Mucosa of stomach (tissue), 1 donor: ENCODE measurements at regions not wholly inside any gene's neighbourhood (a gene's known extent, or its start where the extent isn't known, plus 50 kb on each side); places are given as distances from the start of the nearest gene placed in this dataset.

Experiments used
- H3K27me3 ChIP-seq: one replicate; pipeline ENCODE4 v1.7.0; 2013; ENCODE audit warnings: mild to moderate bottlenecking, low read length; ENCODE audit not compliant: control insufficient read depth, insufficient read depth
- H3K36me3 ChIP-seq: one replicate; pipeline ENCODE4 v1.7.0; 2013; ENCODE audit warnings: low read length; ENCODE audit not compliant: control insufficient read depth, insufficient read depth
- H3K4me1 ChIP-seq: one replicate; pipeline ENCODE4 v1.7.0; 2013; ENCODE audit warnings: mild to moderate bottlenecking, low read length; ENCODE audit not compliant: control insufficient read depth, insufficient read depth
- H3K4me3 ChIP-seq: one replicate; pipeline ENCODE4 v1.7.0; 2013; ENCODE audit warnings: low read length
- H3K9ac ChIP-seq: one replicate; pipeline ENCODE4 v1.7.0; 2013; ENCODE audit warnings: mild to moderate bottlenecking, low read length, moderate library complexity
- H3K9me3 ChIP-seq: one replicate; pipeline ENCODE4 v1.7.0; 2013; ENCODE audit warnings: mild to moderate bottlenecking, low read length, moderate library complexity; ENCODE audit not compliant: control insufficient read depth
- donor health status: Pancreatic carcinoma.

GRCh38 chr6:119604124-119604523 is 254.6 kb upstream of the MAN1A1 start:
- Histone ChIP-seq H3K36me3 (no peaks in the 10 kb centered on the region), H3K27me3 (no peaks in the 10 kb centered on the region)

DNA sequence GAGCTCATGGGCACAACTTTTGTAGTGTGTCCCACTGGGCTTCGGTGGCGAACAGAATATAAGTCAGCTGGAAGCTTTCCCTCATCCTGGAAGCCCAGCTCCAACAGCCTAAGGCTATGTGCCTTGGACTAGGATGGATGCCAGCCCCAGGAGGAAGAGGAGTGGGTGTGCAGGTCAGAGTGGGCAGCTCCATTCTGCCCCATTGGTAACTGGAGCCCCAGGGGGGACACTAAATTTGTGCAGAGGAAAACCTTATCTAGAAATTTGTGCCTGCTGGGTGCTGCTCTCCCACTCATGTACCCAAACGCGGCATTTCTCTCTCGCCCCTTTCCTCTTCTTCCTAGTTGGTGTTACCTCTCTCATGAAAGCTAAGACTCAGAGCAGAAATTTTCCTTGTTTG is 253.9 kb upstream of the MAN1A1 start:
- H3K9ac ChIP-seq: no peak overlapping the region
- no peaks in the 10 kb centered on the region for H3K27me3 ChIP-seq
- no peaks in the 10 kb centered on the region for H3K4me1 ChIP-seq
- H3K4me3 ChIP-seq: no peak overlapping the region
- H3K36me3 ChIP-seq: no peaks in the 10 kb centered on the region
- no peaks in the 10 kb centered on the region for H3K9me3 ChIP-seq

More at GRCh38 chr6:119604124-119604523, 254.6 kb upstream of the MAN1A1 start:
- Histone ChIP-seq H3K4me1 (no peaks in the 10 kb centered on the region), H3K9me3 (no peaks in the 10 kb centered on the region), H3K9ac (no peak overlapping the region), H3K4me3 (no peak overlapping the region)

DNA sequence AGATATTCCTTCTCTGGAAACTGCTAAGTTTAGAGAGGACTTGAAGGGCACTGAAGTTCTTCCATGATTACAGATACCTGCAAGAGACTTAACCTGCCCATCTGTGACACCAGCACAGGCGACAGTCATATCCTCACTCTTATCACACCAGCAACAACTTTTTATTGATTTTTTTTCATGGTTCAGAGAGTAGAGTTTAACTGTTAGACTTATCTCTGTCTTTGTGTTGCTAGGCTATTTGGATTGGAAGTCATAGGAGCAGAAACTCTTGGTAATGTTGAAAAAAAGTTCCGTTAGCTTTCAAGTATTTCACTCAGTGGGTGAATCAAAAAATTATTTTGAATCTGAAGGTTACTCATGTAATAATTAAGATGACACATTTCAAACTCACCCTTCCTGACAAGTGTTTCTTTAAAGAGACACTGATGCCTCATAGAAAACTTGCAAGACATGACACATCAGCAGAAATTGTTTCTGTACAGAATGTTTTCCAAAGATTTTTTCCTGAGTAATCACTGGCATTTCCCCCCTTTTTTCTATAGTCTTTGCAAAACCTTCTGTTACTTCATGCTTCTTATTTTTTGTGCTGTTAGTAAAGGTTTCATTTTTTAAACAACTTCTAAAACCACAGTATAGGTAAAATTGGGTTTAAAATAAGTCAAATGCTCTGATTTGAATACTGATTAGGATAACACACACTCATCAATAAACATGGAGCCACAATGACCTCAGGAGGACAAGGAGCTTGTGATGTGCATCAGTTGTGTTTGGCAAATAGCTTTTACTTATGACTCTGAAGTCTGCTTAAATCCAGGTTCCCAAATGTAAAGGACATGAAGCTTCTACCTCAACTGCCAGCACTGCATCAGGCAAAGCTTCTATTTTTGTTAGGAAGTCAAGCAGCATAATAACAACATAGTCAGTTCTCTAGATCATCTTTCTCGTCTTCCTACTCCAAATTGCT is 252.9 kb upstream of the MAN1A1 start:
- Histone ChIP-seq H3K4me3 (no peak overlapping the region), H3K9ac (no peak overlapping the region), H3K9me3 (no peaks in the 10 kb centered on the region), H3K27me3 (no peaks in the 10 kb centered on the region), H3K4me1 (no peaks in the 10 kb centered on the region), H3K36me3 (no peaks in the 10 kb centered on the region)

DNA sequence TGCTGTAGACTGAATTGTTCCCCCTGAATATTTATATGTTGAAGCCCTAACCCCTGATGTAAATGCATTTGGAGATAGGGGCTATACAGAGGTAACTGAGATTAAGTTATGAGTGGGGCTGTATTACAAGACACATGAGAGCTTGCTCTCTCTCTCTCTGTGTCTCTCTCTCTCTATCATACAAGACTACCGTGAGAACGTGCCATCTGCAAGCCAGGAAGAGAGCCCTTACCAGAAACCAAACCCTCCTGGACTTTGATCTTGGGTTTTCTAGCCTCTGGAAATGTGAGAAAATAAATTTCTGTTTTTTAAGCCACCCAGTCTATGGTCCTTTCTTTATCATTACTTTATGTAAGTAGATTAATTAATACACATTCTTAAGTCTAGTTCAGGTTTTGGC is 249.3 kb upstream of the MAN1A1 start:
- peaks cover 9% of the 10 kb centered on the region for H3K4me1 ChIP-seq
- H3K9ac ChIP-seq: no peak overlapping the region
- H3K27me3 ChIP-seq: no peaks in the 10 kb centered on the region
- no peak overlapping the region for H3K4me3 ChIP-seq
- no peaks in the 10 kb centered on the region for H3K9me3 ChIP-seq
- no peaks in the 10 kb centered on the region for H3K36me3 ChIP-seq

DNA sequence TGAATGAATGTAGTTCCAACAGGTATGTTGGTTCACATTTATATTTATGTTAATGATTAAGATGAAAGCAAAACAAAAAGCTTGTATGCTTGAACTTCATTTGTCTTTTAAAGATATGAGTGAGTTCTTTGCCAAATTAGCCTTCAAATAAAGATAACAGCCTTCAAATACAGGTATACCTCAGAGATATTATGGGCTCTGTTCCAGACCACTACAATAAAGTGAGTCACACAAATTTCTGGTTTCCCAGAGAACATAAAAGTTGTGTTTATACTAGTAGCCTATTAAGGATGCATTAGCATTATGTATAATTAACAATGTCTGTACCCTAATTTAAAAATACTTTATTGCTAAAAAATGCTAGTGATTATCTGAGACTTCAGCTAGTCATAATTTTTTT is 245.3 kb upstream of the MAN1A1 start:
- Histone ChIP-seq H3K9ac (no peak overlapping the region), H3K4me1 (peaks cover 9% of the 10 kb centered on the region), H3K27me3 (no peaks in the 10 kb centered on the region), H3K36me3 (no peaks in the 10 kb centered on the region), H3K9me3 (no peaks in the 10 kb centered on the region), H3K4me3 (no peak overlapping the region)

- Histone ChIP-seq H3K9ac (no peak overlapping the region), H3K9me3 (no peaks in the 10 kb centered on the region), H3K36me3 (no peaks in the 10 kb centered on the region), H3K4me1 (peaks cover 9% of the 10 kb centered on the region), H3K27me3 (no peaks in the 10 kb centered on the region), H3K4me3 (no peak overlapping the region)
Measured at GRCh38 chr6:119591235-119591634, 241.7 kb upstream of the MAN1A1 start.

DNA sequence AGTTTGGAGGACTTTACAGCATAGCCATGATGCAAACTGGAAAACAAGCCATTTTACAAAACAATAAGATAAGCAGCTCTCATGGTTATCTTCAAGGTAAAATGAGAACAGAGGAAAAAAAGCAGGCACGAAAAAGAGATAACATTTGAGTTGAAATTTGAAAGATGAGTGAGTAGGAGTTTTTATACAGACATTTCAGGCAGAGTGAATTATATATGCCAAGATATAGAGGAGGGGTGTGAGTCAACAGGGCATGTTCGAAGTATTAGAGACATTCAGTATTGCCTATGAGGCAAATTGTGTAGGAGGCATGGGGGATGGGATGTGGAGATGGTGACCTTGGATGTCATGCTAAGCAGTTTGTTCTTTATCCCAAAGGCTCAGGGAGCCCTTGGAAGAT is 240.5 kb upstream of the MAN1A1 start:
- Histone ChIP-seq H3K9ac (no peak overlapping the region), H3K27me3 (no peaks in the 10 kb centered on the region), H3K4me3 (no peak overlapping the region), H3K9me3 (no peaks in the 10 kb centered on the region), H3K36me3 (no peaks in the 10 kb centered on the region), H3K4me1 (peaks cover 2% of the 10 kb centered on the region)

DNA sequence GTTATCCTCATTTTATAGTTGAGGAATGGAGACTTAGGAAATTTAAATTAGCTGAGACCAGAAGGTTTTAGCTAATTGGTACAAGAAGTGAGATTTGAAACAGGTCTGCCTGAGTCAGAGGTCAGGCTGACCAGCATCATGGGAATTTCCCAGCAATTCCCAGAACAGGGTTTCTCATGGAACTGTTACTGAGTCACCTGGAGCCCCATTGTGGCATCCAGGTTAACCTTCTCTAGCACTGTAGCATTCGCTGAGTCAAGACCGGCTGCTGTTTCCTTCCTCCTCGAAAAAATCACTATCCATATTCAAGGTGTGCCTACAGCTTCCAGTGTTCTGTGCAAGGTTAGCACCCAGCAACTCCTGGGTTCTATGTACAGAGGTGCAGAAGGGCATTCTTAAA is 238.0 kb upstream of the MAN1A1 start:
- Histone ChIP-seq H3K4me3 (no peak overlapping the region), H3K9ac (no peak overlapping the region), H3K4me1 (no peaks in the 10 kb centered on the region), H3K9me3 (no peaks in the 10 kb centered on the region), H3K27me3 (no peaks in the 10 kb centered on the region), H3K36me3 (no peaks in the 10 kb centered on the region)

DNA sequence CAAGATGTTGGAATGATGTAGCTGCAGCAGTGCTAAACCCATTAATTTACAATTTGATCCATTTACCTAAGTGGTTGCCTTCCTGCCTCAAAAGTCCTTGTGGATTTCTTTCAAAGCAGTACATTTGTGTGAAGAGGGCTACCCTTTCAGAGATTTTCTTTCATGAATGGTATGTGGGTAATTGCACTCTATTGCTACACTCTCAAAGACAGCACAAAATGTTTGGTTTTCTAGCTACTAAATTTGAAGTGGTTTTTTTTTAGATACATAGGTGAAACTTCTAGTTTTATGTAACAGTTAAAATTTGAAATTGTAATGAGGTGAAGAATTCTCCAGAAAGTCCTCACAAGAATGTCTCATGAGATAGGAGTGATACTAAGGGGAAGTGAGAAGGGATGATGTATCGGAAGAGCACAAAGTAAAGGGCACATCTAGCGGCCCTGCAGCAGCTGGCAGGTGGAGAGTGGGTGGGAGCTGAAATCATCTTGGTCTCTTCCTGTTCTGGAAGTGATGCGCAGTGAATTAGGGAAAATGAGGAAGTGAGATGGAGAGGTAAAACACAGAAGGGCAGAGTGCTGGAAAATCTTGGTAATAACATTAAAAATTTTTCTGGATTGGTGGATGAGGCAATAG is 236.8 kb upstream of the MAN1A1 start:
- H3K9ac ChIP-seq: no peak overlapping the region
- H3K36me3 ChIP-seq: no peaks in the 10 kb centered on the region

GRCh38 chr6:119584088-119584487 is 234.5 kb upstream of the MAN1A1 start:
- Histone ChIP-seq H3K9me3 (no peaks in the 10 kb centered on the region), H3K4me3 (no peak overlapping the region), H3K36me3 (no peaks in the 10 kb centered on the region), H3K4me1 (no peaks in the 10 kb centered on the region), H3K9ac (no peak overlapping the region), H3K27me3 (no peaks in the 10 kb centered on the region)

More for the DNA sequence above, 236.8 kb upstream of the MAN1A1 start:
- Histone ChIP-seq H3K27me3 (no peaks in the 10 kb centered on the region), H3K9me3 (no peaks in the 10 kb centered on the region), H3K4me1 (no peaks in the 10 kb centered on the region), H3K4me3 (no peak overlapping the region)

DNA sequence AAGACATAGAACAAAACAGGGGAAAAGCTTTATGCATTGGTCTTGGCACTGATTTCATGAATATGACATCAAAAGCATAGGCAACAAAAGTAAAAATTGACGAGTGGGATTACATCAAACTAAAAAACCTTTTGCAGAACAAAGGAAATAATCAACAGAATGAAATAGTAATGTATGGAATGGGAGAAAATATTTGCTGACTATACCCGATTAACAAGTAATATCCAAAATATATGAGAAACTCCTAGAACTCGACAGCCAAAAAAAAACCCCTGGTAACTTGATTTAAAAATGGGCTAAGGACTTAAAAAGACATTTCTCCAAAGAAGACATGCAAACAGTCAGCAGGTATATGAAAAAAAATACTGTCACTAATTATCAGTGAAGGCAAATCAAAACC is 231.7 kb upstream of the MAN1A1 start:
- Histone ChIP-seq H3K4me3 (no peak overlapping the region), H3K4me1 (no peaks in the 10 kb centered on the region)

GRCh38 chr6:119575721-119576120 is 226.2 kb upstream of the MAN1A1 start:
- no peaks in the 10 kb centered on the region for H3K36me3 ChIP-seq
- H3K9ac ChIP-seq: no peak overlapping the region
- H3K9me3 ChIP-seq: no peaks in the 10 kb centered on the region
- no peak overlapping the region for H3K4me3 ChIP-seq
- H3K4me1 ChIP-seq: no peaks in the 10 kb centered on the region
- H3K27me3 ChIP-seq: no peaks in the 10 kb centered on the region

More for the DNA sequence above, 231.7 kb upstream of the MAN1A1 start:
- no peaks in the 10 kb centered on the region for H3K27me3 ChIP-seq
- H3K9me3 ChIP-seq: no peaks in the 10 kb centered on the region
- no peaks in the 10 kb centered on the region for H3K36me3 ChIP-seq
- no peak overlapping the region for H3K9ac ChIP-seq
